ENCODE measurements at regions not wholly inside any gene's neighbourhood (a gene's known extent, or its start where the extent isn't known, plus 50 kb on each side); places are given as distances from the start of the nearest gene placed in this dataset.

GRCh38 chr14:94875256-94875655 is 105.3 kb upstream of the GSC start:
- Histone ChIP-seq H4K20me1 (ENCODE audit: control insufficient read depth, insufficient read depth, insufficient read length) (no peaks in the 10 kb centered on the region), H2BK15ac (ENCODE audit: low read depth, low read length) (no peak overlapping the region), H2AFZ (ENCODE audit: low read length) (no peak overlapping the region), H3K56ac (ENCODE audit: insufficient read length, low read depth, low read length) (no peak overlapping the region), H3K27ac (ENCODE audit: insufficient read length, low read depth, low read length) (no peak overlapping the region), H3K14ac (ENCODE audit: insufficient read depth, low read length) (no peak overlapping the region), H3K18ac (ENCODE audit: insufficient read length, low read depth, low read length) (no peak overlapping the region), H3K79me1 (ENCODE audit: insufficient read depth, low read depth, low read length, poor library complexity, severe bottlenecking) (no peaks in the 10 kb centered on the region), H3T11ph (ENCODE audit: low read length) (no peak overlapping the region), H2AK5ac (ENCODE audit: insufficient read length, low read length) (no peak overlapping the region), H2BK12ac (ENCODE audit: insufficient read length, low read depth, low read length) (no peak overlapping the region), H3K9ac (ENCODE audit: extremely low read depth, insufficient read length, low read length) (no peak overlapping the region), H4K5ac (ENCODE audit: insufficient read length, low read depth, low read length) (no peak overlapping the region), H3K23ac (ENCODE audit: insufficient read length, low read depth, low read length) (no peak overlapping the region), H4K91ac (ENCODE audit: insufficient read length, low read depth, low read length) (no peak overlapping the region), H3K4ac (ENCODE audit: low read depth, low read length) (no peak overlapping the region), H3K27me3 (ENCODE audit: insufficient read depth, low read length) (no peaks in the 10 kb centered on the region), H3K4me1 (ENCODE audit: insufficient read depth, low read length) (no peaks in the 10 kb centered on the region), H3K4me2 (ENCODE audit: insufficient read depth, insufficient read length, low read length) (no peak overlapping the region), H2BK5ac (ENCODE audit: insufficient read length, low read length) (no peak overlapping the region), H2BK20ac (ENCODE audit: low read depth, low read length, poor library complexity, severe bottlenecking) (no peak overlapping the region), H2BK120ac (ENCODE audit: low read depth, low read length, poor library complexity, severe bottlenecking) (no peak overlapping the region), H4K8ac (replicated peaks; ENCODE audit: insufficient read length, low read depth, low read length) (no peak overlapping the region), H3K23me2 (ENCODE audit: insufficient read length, low read depth, low read length, poor library complexity, severe bottlenecking) (no peaks in the 10 kb centered on the region), H3K9me3 (ENCODE audit: control insufficient read depth, low read depth, low read length) (no peaks in the 10 kb centered on the region), H3K79me2 (ENCODE audit: insufficient read depth, low read length) (no peaks in the 10 kb centered on the region)
- Mint-ChIP-seq H3K4me1 (no peaks in the 10 kb centered on the region; a peak in 1 of 4 replicates), H3K27ac (no peak overlapping the region), H3K27me3 (ENCODE audit: low read depth) (peaks cover 1% of the 10 kb centered on the region), H3K9me3 (no peaks in the 10 kb centered on the region), H3K4me3 (no peak overlapping the region), H3K36me3 (ENCODE audit: insufficient read depth in 1 of 3, low read depth in 3 of 3) (no peaks in the 10 kb centered on the region)
- TF ChIP-seq CTCF (conservative IDR thresholded peaks at IDR 0.05), result no peak
- no peak for DNase-seq
- WGBS (ENCODE audit: extremely low coverage, insufficient read length, low lambda C conversion rate), result no CpG with 5 or more reads among the region's 6 CpGs

Data from H9 (cell line).